ENCODE measurements at regions not wholly inside any gene's neighbourhood (a gene's known extent, or its start where the extent isn't known, plus 50 kb on each side); places are given as distances from the start of the nearest gene placed in this dataset.

- H3K9me3 ChIP-seq: no peaks in the 10 kb centered on the region
- no peak overlapping the region for H3K27ac ChIP-seq
- no peaks in the 10 kb centered on the region for H3K27me3 ChIP-seq
- WGBS: 73% methylated on average over 6 of the region's 6 CpGs
- H3K36me3 ChIP-seq: no peaks in the 10 kb centered on the region
- no peak for DNase-seq (ENCODE audit: low spot score in 2 of 2)
- TF ChIP-seq, protein P1, sequence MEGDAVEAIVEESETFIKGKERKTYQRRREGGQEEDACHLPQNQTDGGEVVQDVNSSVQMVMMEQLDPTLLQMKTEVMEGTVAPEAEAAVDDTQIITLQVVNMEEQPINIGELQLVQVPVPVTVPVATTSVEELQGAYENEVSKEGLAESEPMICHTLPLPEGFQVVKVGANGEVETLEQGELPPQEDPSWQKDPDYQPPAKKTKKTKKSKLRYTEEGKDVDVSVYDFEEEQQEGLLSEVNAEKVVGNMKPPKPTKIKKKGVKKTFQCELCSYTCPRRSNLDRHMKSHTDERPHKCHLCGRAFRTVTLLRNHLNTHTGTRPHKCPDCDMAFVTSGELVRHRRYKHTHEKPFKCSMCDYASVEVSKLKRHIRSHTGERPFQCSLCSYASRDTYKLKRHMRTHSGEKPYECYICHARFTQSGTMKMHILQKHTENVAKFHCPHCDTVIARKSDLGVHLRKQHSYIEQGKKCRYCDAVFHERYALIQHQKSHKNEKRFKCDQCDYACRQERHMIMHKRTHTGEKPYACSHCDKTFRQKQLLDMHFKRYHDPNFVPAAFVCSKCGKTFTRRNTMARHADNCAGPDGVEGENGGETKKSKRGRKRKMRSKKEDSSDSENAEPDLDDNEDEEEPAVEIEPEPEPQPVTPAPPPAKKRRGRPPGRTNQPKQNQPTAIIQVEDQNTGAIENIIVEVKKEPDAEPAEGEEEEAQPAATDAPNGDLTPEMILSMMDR (IDR thresholded peaks at IDR 0.05): no peak
- no peak for TF ChIP-seq POLR2A (IDR thresholded peaks at IDR 0.05)
- no peak for TF ChIP-seq EP300 (IDR thresholded peaks at IDR 0.05)
- TF ChIP-seq POLR2AphosphoS5 (IDR thresholded peaks at IDR 0.05): no peak
- H3K4me3 ChIP-seq: no peak overlapping the region
- peaks cover 27% of the 10 kb centered on the region for H3K4me1 ChIP-seq
These were observed 292.0 kb upstream of the ZMIZ1 start for GRCh38 chr10:78776756-78777155.

GRCh38 chr10:78777466-78777865, 291.3 kb upstream of the ZMIZ1 start:
- WGBS: 39% methylated on average over 5 of the region's 5 CpGs
- no peak for DNase-seq (ENCODE audit: low spot score in 2 of 2)
- peaks cover 27% of the 10 kb centered on the region for H3K4me1 ChIP-seq
- no peaks in the 10 kb centered on the region for H3K9me3 ChIP-seq
- peak overlapping the region; percentile 31 for H3K27ac ChIP-seq
- TF ChIP-seq, protein P1 (IDR thresholded peaks at IDR 0.05): no peak
- TF ChIP-seq POLR2A (IDR thresholded peaks at IDR 0.05): no peak
- TF ChIP-seq POLR2AphosphoS5 (IDR thresholded peaks at IDR 0.05): no peak
- TF ChIP-seq EP300 (IDR thresholded peaks at IDR 0.05): no peak
- H3K36me3 ChIP-seq: no peaks in the 10 kb centered on the region
- H3K4me3 ChIP-seq: no peak overlapping the region
- H3K27me3 ChIP-seq: no peaks in the 10 kb centered on the region

DNA sequence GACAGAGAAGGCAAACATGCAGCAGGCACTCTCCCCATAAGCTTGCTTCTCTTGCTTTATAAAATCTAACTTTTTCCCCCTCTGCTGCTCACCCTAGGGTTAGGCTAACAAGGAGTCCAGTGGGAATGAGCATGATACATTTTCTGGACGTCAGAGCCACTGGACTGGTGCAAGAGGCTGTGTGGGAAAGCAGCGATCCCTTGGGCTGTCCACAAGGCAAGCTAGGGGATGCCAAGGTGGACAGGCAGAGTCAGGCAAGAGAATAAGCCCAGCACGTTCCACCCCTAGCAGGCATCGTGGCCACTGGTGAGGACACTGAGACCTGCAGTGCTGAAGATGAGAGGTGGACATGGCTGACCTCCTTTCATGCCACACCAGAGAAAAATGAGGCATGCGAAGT, 290.9 kb upstream of the ZMIZ1 start:
- peak overlapping the region; percentile 31 for H3K27ac ChIP-seq
- peaks cover 27% of the 10 kb centered on the region for H3K4me1 ChIP-seq
- WGBS: 59% methylated on average over 5 of the region's 5 CpGs
- no peaks in the 10 kb centered on the region for H3K27me3 ChIP-seq
- no peaks in the 10 kb centered on the region for H3K9me3 ChIP-seq
- no peak for TF ChIP-seq POLR2AphosphoS5 (IDR thresholded peaks at IDR 0.05)
- TF ChIP-seq EP300 (IDR thresholded peaks at IDR 0.05): no peak
- TF ChIP-seq, protein P1 (IDR thresholded peaks at IDR 0.05): no peak
- no peak for TF ChIP-seq POLR2A (IDR thresholded peaks at IDR 0.05)
- no peak overlapping the region for H3K4me3 ChIP-seq
- no peaks in the 10 kb centered on the region for H3K36me3 ChIP-seq
- DNase-seq (ENCODE audit: low spot score in 2 of 2): no peak

DNA sequence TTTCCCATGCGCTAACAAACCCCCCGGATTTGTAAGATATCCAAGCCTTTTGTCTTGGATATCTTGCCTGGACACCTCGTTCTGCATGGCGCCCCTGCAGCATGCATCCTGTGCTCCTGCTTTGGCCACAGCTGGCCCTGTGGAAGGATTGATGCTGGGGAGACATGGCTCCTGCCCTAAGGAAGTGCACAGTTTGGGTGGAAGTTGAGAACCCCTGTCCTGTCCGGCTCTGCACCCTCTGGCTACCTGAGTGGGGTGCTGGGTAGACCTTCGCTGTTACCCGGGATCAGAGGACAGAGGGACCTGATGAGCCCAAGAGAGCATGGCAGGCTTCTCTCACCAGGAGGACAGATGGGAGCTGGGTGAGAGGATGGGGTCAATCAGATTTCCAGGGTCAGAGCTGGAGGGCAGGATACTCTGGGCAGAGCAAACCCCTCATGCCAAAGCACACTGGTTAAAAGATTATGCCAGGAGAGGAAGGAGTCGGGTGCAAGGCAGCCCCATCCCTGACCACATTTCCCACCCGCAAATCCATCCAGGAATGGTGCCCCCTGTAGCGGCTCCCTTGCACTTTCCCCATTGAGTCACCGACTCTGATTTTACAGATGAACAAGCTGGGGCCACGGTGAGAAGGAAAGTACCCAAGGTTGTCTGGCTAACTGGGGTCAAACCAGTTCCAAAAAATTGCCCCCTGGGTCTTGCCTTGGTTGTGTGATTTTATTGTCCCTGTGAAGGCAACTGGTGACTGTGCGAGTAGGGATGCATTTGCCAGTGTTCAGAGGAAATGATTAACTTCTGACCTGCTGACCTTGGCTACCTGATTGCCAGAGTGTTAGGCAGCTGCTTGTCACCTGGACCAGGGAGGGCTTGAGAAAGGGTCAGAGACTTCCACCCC, 290.1 kb upstream of the ZMIZ1 start:
- Histone ChIP-seq H3K27me3 (no peaks in the 10 kb centered on the region), H3K4me3 (no peak overlapping the region), H3K27ac (no peak overlapping the region), H3K4me1 (peaks cover 27% of the 10 kb centered on the region), H3K9me3 (no peaks in the 10 kb centered on the region), H3K36me3 (no peaks in the 10 kb centered on the region)
- 88% methylated on average over 13 of the region's 13 CpGs for WGBS
- no peak for TF ChIP-seq POLR2AphosphoS5 (IDR thresholded peaks at IDR 0.05)
- TF ChIP-seq EP300 (IDR thresholded peaks at IDR 0.05): no peak
- TF ChIP-seq POLR2A (IDR thresholded peaks at IDR 0.05): no peak
- DNase-seq (ENCODE audit: low spot score in 2 of 2): no peak

DNA sequence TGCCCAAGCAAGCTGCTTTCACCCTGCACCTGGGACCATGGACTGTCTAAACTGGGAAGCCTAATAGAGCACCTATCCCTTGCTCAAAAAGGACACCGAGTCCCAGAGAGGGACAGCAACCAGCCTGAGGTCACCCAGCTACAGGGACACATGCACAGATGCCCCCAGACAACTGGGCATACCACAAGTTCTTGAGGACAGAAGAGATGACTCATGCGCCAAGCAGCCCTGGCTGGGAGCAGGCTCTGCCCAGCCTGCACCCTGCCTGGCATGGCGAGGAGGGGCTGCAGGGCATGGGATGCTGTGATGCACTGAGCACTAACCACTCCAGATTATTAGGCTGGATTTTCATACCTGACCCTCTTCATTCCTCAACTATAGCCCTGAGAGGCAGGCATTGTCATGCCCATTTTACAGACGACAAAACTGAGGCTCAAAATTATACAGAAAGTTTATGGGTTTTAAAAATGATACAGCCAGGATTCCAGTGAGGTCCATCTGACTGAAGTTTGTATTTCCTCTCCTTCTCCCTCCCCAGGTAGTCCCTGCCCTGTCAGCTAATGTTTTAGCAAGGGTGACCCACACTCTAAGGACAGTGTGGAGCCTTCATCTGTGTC, 289.3 kb upstream of the ZMIZ1 start:
- H3K9me3 ChIP-seq: no peaks in the 10 kb centered on the region
- no peaks in the 10 kb centered on the region for H3K36me3 ChIP-seq
- no peak overlapping the region for H3K27ac ChIP-seq
- H3K4me1 ChIP-seq: peaks cover 26% of the 10 kb centered on the region
- DNase-seq (ENCODE audit: low spot score in 2 of 2): no peak
- TF ChIP-seq EP300 (IDR thresholded peaks at IDR 0.05): no peak
- TF ChIP-seq, protein P1 (IDR thresholded peaks at IDR 0.05): no peak
- no peak for TF ChIP-seq POLR2AphosphoS5 (IDR thresholded peaks at IDR 0.05)
- no peak for TF ChIP-seq POLR2A (IDR thresholded peaks at IDR 0.05)
- H3K4me3 ChIP-seq: no peak overlapping the region
- 98% methylated on average over 4 of the region's 4 CpGs for WGBS
- no peaks in the 10 kb centered on the region for H3K27me3 ChIP-seq

Measured in suprapubic skin (tissue), 4 donors.